Uterus (tissue), 2 donors: ENCODE measurements at regions not wholly inside any gene's neighbourhood (a gene's known extent, or its start where the extent isn't known, plus 50 kb on each side); places are given as distances from the start of the nearest gene placed in this dataset.

Source experiments
- POLR2A ChIP-seq, 2 donors: fragments of 450-650 bp; IDR thresholded peaks; one replicate each; pipeline ENCODE4 v1.6.1; 2016; ENCODE audit warnings: antibody characterized with exemption in 2 of 2, mild to moderate bottlenecking in 1 of 2, moderate library complexity in 1 of 2
- TF ChIP-seq, protein P1 (sequence below), 4 experiments: fragments of 200-600 bp in 2 of 4; fragments of 450-650 bp in 2 of 4; sonication (generic) in 2 of 4; IDR thresholded peaks; one replicate each; pipeline ENCODE4 v1.5.1; 2016 to 2019; ENCODE audit warnings: antibody characterized with exemption in 4 of 4, mild to moderate bottlenecking in 2 of 4, moderate library complexity in 1 of 4

GRCh38 chr12:75865315-75865714 is 166.3 kb downstream of the PHLDA1 start:
- TF ChIP-seq, protein P1, sequence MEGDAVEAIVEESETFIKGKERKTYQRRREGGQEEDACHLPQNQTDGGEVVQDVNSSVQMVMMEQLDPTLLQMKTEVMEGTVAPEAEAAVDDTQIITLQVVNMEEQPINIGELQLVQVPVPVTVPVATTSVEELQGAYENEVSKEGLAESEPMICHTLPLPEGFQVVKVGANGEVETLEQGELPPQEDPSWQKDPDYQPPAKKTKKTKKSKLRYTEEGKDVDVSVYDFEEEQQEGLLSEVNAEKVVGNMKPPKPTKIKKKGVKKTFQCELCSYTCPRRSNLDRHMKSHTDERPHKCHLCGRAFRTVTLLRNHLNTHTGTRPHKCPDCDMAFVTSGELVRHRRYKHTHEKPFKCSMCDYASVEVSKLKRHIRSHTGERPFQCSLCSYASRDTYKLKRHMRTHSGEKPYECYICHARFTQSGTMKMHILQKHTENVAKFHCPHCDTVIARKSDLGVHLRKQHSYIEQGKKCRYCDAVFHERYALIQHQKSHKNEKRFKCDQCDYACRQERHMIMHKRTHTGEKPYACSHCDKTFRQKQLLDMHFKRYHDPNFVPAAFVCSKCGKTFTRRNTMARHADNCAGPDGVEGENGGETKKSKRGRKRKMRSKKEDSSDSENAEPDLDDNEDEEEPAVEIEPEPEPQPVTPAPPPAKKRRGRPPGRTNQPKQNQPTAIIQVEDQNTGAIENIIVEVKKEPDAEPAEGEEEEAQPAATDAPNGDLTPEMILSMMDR (IDR thresholded peaks at IDR 0.05) = no peak
- TF ChIP-seq POLR2A (IDR thresholded peaks at IDR 0.05) = no peak
